HL-60 (cell line): ENCODE measurements at regions not wholly inside any gene's neighbourhood (a gene's known extent, or its start where the extent isn't known, plus 50 kb on each side); places are given as distances from the start of the nearest gene placed in this dataset.

Source experiments
- DNase-seq, 2 experiments: peaks; one replicate each; pipeline ENCODE4 v3.0.0-alpha.2; 2010 to 2020; ENCODE audit warnings: low read depth in 1 of 2, low spot score in 1 of 2
- H3K27ac ChIP-seq: fragments of 250-450 bp; sonication (Bioruptor Pico); replicated peaks from 2 replicates; pipeline ENCODE4 v1.5.1; 2020; ENCODE audit warnings: mild to moderate bottlenecking, moderate library complexity
- H3K27me3 ChIP-seq: fragments of 250-450 bp; sonication (Bioruptor Pico); 2 replicates; pipeline ENCODE4 v1.5.1; 2021; ENCODE audit warnings: mild to moderate bottlenecking, moderate library complexity; ENCODE audit not compliant: insufficient read depth, poor library complexity, severe bottlenecking
- H3K4me3 ChIP-seq: replicated peaks from 2 replicates; pipeline ENCODE4 v1.5.1; 2011; ENCODE audit warnings: mild to moderate bottlenecking, control low read depth, low read length; ENCODE audit not compliant: insufficient read depth
- CTCF ChIP-seq: IDR thresholded peaks from one replicate; pipeline ENCODE4 v1.5.1; 2011; ENCODE audit warnings: low read length, control low read depth, inconsistent platforms; ENCODE audit not compliant: insufficient read depth
- GABPA ChIP-seq: IDR thresholded peaks from 2 replicates; pipeline ENCODE4 v1.6.1; 2012; ENCODE audit warnings: low read depth
- POLR2AphosphoS5 ChIP-seq: IDR thresholded peaks from 2 replicates; pipeline ENCODE4 v1.6.1; 2012; ENCODE audit warnings: low read depth
- REST ChIP-seq: IDR thresholded peaks from 2 replicates; pipeline ENCODE4 v1.6.1; 2012; ENCODE audit warnings: low read depth; ENCODE audit not compliant: insufficient replicate concordance
- SPI1 ChIP-seq: IDR thresholded peaks from 2 replicates; pipeline ENCODE4 v1.6.1; 2012; ENCODE audit warnings: low read depth, mild to moderate bottlenecking, borderline replicate concordance

GRCh38 chr9:72464857-72465592, 56.4 kb upstream of the TMC1 start:
- TF ChIP-seq REST = no peak
- TF ChIP-seq POLR2AphosphoS5 = peak; percentile 33; the same call in 1 of the 2 replicates
- peak; percentile 91 for TF ChIP-seq SPI1
- TF ChIP-seq CTCF = no peak
- peak; percentile 45 for TF ChIP-seq GABPA
- Histone ChIP-seq H3K27me3 (no peaks in the 10 kb centered on the region), H3K4me3 (no peak overlapping the region), H3K27ac (no peak overlapping the region)
- peak; percentile 23 to 83 for DNase-seq

GRCh38 chr9:72462340-72462739, 59.1 kb upstream of the TMC1 start:
- DNase-seq = no peak
- no peak overlapping the region for H3K27ac ChIP-seq
- TF ChIP-seq CTCF (no peak), SPI1 (no peak), POLR2AphosphoS5 (no peak), GABPA (no peak), REST (no peak)

GRCh38 chr9:72460342-72461312, 60.8 kb upstream of the TMC1 start:
- Histone ChIP-seq H3K27ac (no peak overlapping the region), H3K27me3 (no peaks in the 10 kb centered on the region), H3K4me3 (no peak overlapping the region)
- DNase-seq = no peak
- TF ChIP-seq SPI1 = no peak

More at GRCh38 chr9:72462340-72462739, 59.1 kb upstream of the TMC1 start:
- Histone ChIP-seq H3K27me3 (no peaks in the 10 kb centered on the region), H3K4me3 (no peak overlapping the region)

- no peak for DNase-seq
- TF ChIP-seq CTCF (no peak), GABPA (no peak), REST (no peak), POLR2AphosphoS5 (no peak), SPI1 (no peak)
- no peak overlapping the region for H3K27ac ChIP-seq
- H3K27me3 ChIP-seq = no peaks in the 10 kb centered on the region
- H3K4me3 ChIP-seq = no peak overlapping the region
Observed at GRCh38 chr9:72459308-72459707, 62.1 kb upstream of the TMC1 start.
